Stimulated activated naive CD8-positive, alpha-beta T cell treated with anti-CD3 and anti-CD28 coated beads, Interleukin-15, Interleukin-2, amounts not matched to agents 100 ng/mL and 50 ng/mL, for 24 hours (primary cell): ENCODE measurements at regions not wholly inside any gene's neighbourhood (a gene's known extent, or its start where the extent isn't known, plus 50 kb on each side); places are given as distances from the start of the nearest gene placed in this dataset.
"Not testable (repeated sequence)": the region's sequence is repeated elsewhere in the genome, so short reads cannot be mapped to it uniquely, and the experiment has no call there.

Source experiments
- H3K27ac Mint-ChIP-seq: one replicate; pipeline ENCODE4 v1.8.0; 2021; ENCODE audit warnings: mild to moderate bottlenecking, mixed read lengths
- H3K27me3 Mint-ChIP-seq: one replicate; pipeline ENCODE4 v1.8.0; 2021; ENCODE audit warnings: mixed read lengths
- H3K36me3 Mint-ChIP-seq: one replicate; pipeline ENCODE4 v1.8.0; 2021; ENCODE audit warnings: low read depth, mixed read lengths
- H3K4me1 Mint-ChIP-seq: one replicate; pipeline ENCODE4 v1.8.0; 2021; ENCODE audit warnings: low read depth, mixed read lengths
- H3K4me3 Mint-ChIP-seq: one replicate; pipeline ENCODE4 v1.8.0; 2021; ENCODE audit warnings: mild to moderate bottlenecking, mixed read lengths
- H3K9me3 Mint-ChIP-seq: one replicate; pipeline ENCODE4 v1.8.0; 2021; ENCODE audit warnings: mixed read lengths

- H3K4me1 Mint-ChIP-seq: no peaks in the 10 kb centered on the region
- H3K9me3 Mint-ChIP-seq: no peaks in the 10 kb centered on the region
- H3K27me3 Mint-ChIP-seq: no peaks in the 10 kb centered on the region
- no peak overlapping the region for H3K4me3 Mint-ChIP-seq
- no peaks in the 10 kb centered on the region for H3K36me3 Mint-ChIP-seq
- H3K27ac Mint-ChIP-seq: no peak overlapping the region
Measured at GRCh38 chr7:32242436-32242835, 172.2 kb upstream of the PDE1C start.

- Mint-ChIP-seq H3K36me3 (no peaks in the 10 kb centered on the region), H3K27me3 (no peaks in the 10 kb centered on the region), H3K4me1 (no peaks in the 10 kb centered on the region), H3K9me3 (no peaks in the 10 kb centered on the region), H3K4me3 (no peak overlapping the region), H3K27ac (no peak overlapping the region)
Measured at GRCh38 chr7:32241636-32242035, 171.4 kb upstream of the PDE1C start.

- Mint-ChIP-seq H3K27ac (no peak overlapping the region), H3K9me3 (no peaks in the 10 kb centered on the region), H3K4me1 (no peaks in the 10 kb centered on the region), H3K4me3 (no peak overlapping the region), H3K36me3 (no peaks in the 10 kb centered on the region), H3K27me3 (no peaks in the 10 kb centered on the region)
Measured at GRCh38 chr7:32239764-32240163, 169.6 kb upstream of the PDE1C start.

- no peaks in the 10 kb centered on the region for H3K36me3 Mint-ChIP-seq
- H3K9me3 Mint-ChIP-seq: no peaks in the 10 kb centered on the region
- no peaks in the 10 kb centered on the region for H3K27me3 Mint-ChIP-seq
- H3K4me3 Mint-ChIP-seq: no peak overlapping the region
- no peaks in the 10 kb centered on the region for H3K4me1 Mint-ChIP-seq
- H3K27ac Mint-ChIP-seq: no peak overlapping the region
Measured at GRCh38 chr7:32228601-32229000, 158.4 kb upstream of the PDE1C start.

GRCh38 chr7:32227746-32228145, 157.5 kb upstream of the PDE1C start:
- Mint-ChIP-seq H3K4me1 (no peaks in the 10 kb centered on the region), H3K36me3 (no peaks in the 10 kb centered on the region), H3K27ac (no peak overlapping the region), H3K27me3 (no peaks in the 10 kb centered on the region), H3K4me3 (no peak overlapping the region), H3K9me3 (no peaks in the 10 kb centered on the region)

- no peaks in the 10 kb centered on the region for H3K9me3 Mint-ChIP-seq
- no peak overlapping the region for H3K4me3 Mint-ChIP-seq
- H3K27me3 Mint-ChIP-seq: no peaks in the 10 kb centered on the region
- H3K27ac Mint-ChIP-seq: no peak overlapping the region
- no peaks in the 10 kb centered on the region for H3K4me1 Mint-ChIP-seq
- H3K36me3 Mint-ChIP-seq: no peaks in the 10 kb centered on the region
Measured at GRCh38 chr7:32224276-32224675, 154.1 kb upstream of the PDE1C start.

GRCh38 chr7:32223721-32224120, 153.5 kb upstream of the PDE1C start:
- Mint-ChIP-seq H3K4me3 (no peak overlapping the region), H3K4me1 (no peaks in the 10 kb centered on the region), H3K9me3 (no peaks in the 10 kb centered on the region), H3K27me3 (no peaks in the 10 kb centered on the region), H3K36me3 (no peaks in the 10 kb centered on the region), H3K27ac (no peak overlapping the region)

GRCh38 chr7:32223071-32223650, 153.0 kb upstream of the PDE1C start:
- H3K36me3 Mint-ChIP-seq: no peaks in the 10 kb centered on the region
- H3K27me3 Mint-ChIP-seq: no peaks in the 10 kb centered on the region
- no peaks in the 10 kb centered on the region for H3K9me3 Mint-ChIP-seq
- H3K4me1 Mint-ChIP-seq: no peaks in the 10 kb centered on the region
- no peak overlapping the region for H3K4me3 Mint-ChIP-seq
- no peak overlapping the region for H3K27ac Mint-ChIP-seq

GRCh38 chr7:32222251-32222900, 152.2 kb upstream of the PDE1C start:
- Mint-ChIP-seq H3K27ac (no peak overlapping the region), H3K9me3 (no peaks in the 10 kb centered on the region), H3K27me3 (no peaks in the 10 kb centered on the region)

GRCh38 chr7:32221736-32222135, 151.5 kb upstream of the PDE1C start:
- H3K9me3 Mint-ChIP-seq: no peaks in the 10 kb centered on the region
- H3K4me3 Mint-ChIP-seq: no peak overlapping the region
- H3K36me3 Mint-ChIP-seq: no peaks in the 10 kb centered on the region
- no peak overlapping the region for H3K27ac Mint-ChIP-seq
- H3K4me1 Mint-ChIP-seq: no peaks in the 10 kb centered on the region
- no peaks in the 10 kb centered on the region for H3K27me3 Mint-ChIP-seq

More at GRCh38 chr7:32222251-32222900, 152.2 kb upstream of the PDE1C start:
- H3K36me3 Mint-ChIP-seq: no peaks in the 10 kb centered on the region
- H3K4me3 Mint-ChIP-seq: no peak overlapping the region
- H3K4me1 Mint-ChIP-seq: no peaks in the 10 kb centered on the region

- no peaks in the 10 kb centered on the region for H3K36me3 Mint-ChIP-seq
- H3K4me1 Mint-ChIP-seq: no peaks in the 10 kb centered on the region
- H3K9me3 Mint-ChIP-seq: no peaks in the 10 kb centered on the region
- H3K4me3 Mint-ChIP-seq: no peak overlapping the region
- H3K27me3 Mint-ChIP-seq: no peaks in the 10 kb centered on the region
- H3K27ac Mint-ChIP-seq: no peak overlapping the region
Measured at GRCh38 chr7:32221056-32221455, 150.8 kb upstream of the PDE1C start.

GRCh38 chr7:32219831-32220230, 149.6 kb upstream of the PDE1C start:
- H3K4me1 Mint-ChIP-seq, H3K4me3 Mint-ChIP-seq, H3K36me3 Mint-ChIP-seq, H3K27me3 Mint-ChIP-seq, H3K9me3 Mint-ChIP-seq, H3K27ac Mint-ChIP-seq: not testable (repeated sequence)

GRCh38 chr7:32219416-32219815, 149.2 kb upstream of the PDE1C start:
- H3K4me1 Mint-ChIP-seq: no peaks in the 10 kb centered on the region
- H3K36me3 Mint-ChIP-seq: no peaks in the 10 kb centered on the region
- H3K27me3 Mint-ChIP-seq: no peaks in the 10 kb centered on the region
- no peak overlapping the region for H3K27ac Mint-ChIP-seq
- H3K9me3 Mint-ChIP-seq: no peaks in the 10 kb centered on the region
- no peak overlapping the region for H3K4me3 Mint-ChIP-seq

- Mint-ChIP-seq H3K4me3 (no peak overlapping the region), H3K4me1 (no peaks in the 10 kb centered on the region), H3K36me3 (no peaks in the 10 kb centered on the region), H3K27me3 (no peaks in the 10 kb centered on the region), H3K9me3 (no peaks in the 10 kb centered on the region), H3K27ac (no peak overlapping the region)
Measured at GRCh38 chr7:32218741-32219288, 148.6 kb upstream of the PDE1C start.

GRCh38 chr7:32218154-32218467, 147.9 kb upstream of the PDE1C start:
- Mint-ChIP-seq H3K9me3 (no peaks in the 10 kb centered on the region), H3K4me3 (no peak overlapping the region), H3K36me3 (no peaks in the 10 kb centered on the region), H3K4me1 (no peaks in the 10 kb centered on the region), H3K27ac (no peak overlapping the region), H3K27me3 (no peaks in the 10 kb centered on the region)
